ENCODE measurements at regions not wholly inside any gene's neighbourhood (a gene's known extent, or its start where the extent isn't known, plus 50 kb on each side); places are given as distances from the start of the nearest gene placed in this dataset.

GRCh38 chr6:18752278-18753068 lies 365.3 kb downstream of the RNF144B start:
- DNase-seq (ENCODE audit: low read depth) = no peak
- no peak overlapping the region for H3K4me3 ChIP-seq (ENCODE audit: low read length)
- TF ChIP-seq, protein P1, sequence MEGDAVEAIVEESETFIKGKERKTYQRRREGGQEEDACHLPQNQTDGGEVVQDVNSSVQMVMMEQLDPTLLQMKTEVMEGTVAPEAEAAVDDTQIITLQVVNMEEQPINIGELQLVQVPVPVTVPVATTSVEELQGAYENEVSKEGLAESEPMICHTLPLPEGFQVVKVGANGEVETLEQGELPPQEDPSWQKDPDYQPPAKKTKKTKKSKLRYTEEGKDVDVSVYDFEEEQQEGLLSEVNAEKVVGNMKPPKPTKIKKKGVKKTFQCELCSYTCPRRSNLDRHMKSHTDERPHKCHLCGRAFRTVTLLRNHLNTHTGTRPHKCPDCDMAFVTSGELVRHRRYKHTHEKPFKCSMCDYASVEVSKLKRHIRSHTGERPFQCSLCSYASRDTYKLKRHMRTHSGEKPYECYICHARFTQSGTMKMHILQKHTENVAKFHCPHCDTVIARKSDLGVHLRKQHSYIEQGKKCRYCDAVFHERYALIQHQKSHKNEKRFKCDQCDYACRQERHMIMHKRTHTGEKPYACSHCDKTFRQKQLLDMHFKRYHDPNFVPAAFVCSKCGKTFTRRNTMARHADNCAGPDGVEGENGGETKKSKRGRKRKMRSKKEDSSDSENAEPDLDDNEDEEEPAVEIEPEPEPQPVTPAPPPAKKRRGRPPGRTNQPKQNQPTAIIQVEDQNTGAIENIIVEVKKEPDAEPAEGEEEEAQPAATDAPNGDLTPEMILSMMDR (conservative IDR thresholded peaks at IDR 0.05; ENCODE audit: low read depth, low read length) = no peak

DNA sequence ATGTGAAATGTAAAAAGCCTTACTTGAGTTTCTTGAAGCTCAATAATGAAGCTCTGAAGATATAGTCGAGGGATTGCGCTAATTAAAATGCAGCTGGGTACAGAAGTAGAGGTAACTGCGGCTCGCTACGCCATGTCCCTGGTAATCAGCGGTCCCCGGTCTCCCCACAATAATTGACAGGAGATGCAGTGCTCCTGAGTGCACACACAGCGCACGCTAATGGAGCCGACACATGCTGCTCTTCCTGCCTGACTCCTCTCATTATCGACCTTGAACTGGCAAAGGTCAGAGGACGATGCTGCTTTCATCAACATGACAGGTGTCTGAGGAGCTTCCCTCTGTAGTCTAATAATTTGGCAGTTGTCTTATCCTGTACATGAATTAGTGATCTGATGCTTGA lies 365.9 kb downstream of the RNF144B start:
- TF ChIP-seq, protein P1 (conservative IDR thresholded peaks at IDR 0.05; ENCODE audit: low read depth, low read length) = no peak
- no peak for DNase-seq (ENCODE audit: low read depth)
- no peak overlapping the region for H3K4me3 ChIP-seq (ENCODE audit: low read length)

DNA sequence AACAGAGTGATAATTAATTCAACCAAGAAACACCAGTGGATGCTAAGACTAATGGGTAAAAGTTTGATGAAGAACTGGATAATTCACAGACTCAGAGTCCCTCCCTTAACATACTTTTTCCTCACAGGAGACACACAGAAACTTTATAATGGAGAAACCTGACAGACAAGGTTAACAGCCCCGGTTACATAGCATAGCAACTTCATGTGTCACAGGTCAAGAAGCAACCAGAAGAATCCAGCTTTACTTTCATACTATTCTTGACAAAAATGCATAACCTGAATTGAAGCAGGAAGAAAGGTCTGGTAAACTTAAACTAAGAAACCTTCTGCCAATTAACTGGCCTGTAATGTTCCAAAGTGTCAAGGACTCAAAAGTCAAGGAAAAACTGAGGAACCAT lies 375.9 kb downstream of the RNF144B start:
- H3K4me3 ChIP-seq (ENCODE audit: low read length) = no peak overlapping the region
- no peak for DNase-seq (ENCODE audit: low read depth)
- TF ChIP-seq, protein P1 (conservative IDR thresholded peaks at IDR 0.05; ENCODE audit: low read depth, low read length) = no peak

DNA sequence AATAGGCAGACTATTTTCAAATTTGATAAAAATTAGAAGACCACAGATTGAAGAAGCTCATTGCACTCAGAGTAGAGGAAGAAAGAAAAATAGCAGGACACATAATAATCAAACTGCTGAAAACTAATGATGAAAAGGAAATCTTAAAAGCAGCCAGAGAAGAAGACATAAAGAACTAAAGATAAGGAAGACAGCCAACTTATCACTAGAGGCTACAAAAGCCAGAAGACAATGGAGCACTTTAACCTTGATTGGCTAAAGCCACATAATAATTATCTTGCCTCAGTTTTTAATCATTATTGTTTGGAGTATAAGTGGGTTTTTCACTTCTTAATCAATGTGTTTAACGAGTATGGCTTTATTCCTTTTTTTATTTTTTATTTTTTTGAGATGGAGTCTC lies 397.6 kb downstream of the RNF144B start:
- H3K4me3 ChIP-seq (ENCODE audit: low read length) = no peak overlapping the region
- TF ChIP-seq, protein P1 (conservative IDR thresholded peaks at IDR 0.05; ENCODE audit: low read depth, low read length) = no peak
- DNase-seq (ENCODE audit: low read depth) = no peak

- TF ChIP-seq, protein P1 (conservative IDR thresholded peaks at IDR 0.05; ENCODE audit: low read depth, low read length) = no peak
- DNase-seq (ENCODE audit: low read depth) = no peak
- H3K4me3 ChIP-seq (ENCODE audit: low read length) = no peak overlapping the region
Measured at GRCh38 chr6:18785810-18786490, 398.8 kb downstream of the RNF144B start.

- TF ChIP-seq, protein P1 (conservative IDR thresholded peaks at IDR 0.05; ENCODE audit: low read depth, low read length) = no peak
- DNase-seq (ENCODE audit: low read depth) = no peak
- no peak overlapping the region for H3K4me3 ChIP-seq (ENCODE audit: low read length)
Measured at GRCh38 chr6:18792866-18793265, 405.7 kb downstream of the RNF144B start.

- no peak for DNase-seq (ENCODE audit: low read depth)
- no peak overlapping the region for H3K4me3 ChIP-seq (ENCODE audit: low read length)
- TF ChIP-seq, protein P1 (conservative IDR thresholded peaks at IDR 0.05; ENCODE audit: low read depth, low read length) = no peak
Measured at GRCh38 chr6:18795726-18796125, 408.6 kb downstream of the RNF144B start.
